T follicular helper cell (primary cell): ENCODE measurements at regions not wholly inside any gene's neighbourhood (a gene's known extent, or its start where the extent isn't known, plus 50 kb on each side); places are given as distances from the start of the nearest gene placed in this dataset.
"Not testable (repeated sequence)": the region's sequence is repeated elsewhere in the genome, so short reads cannot be mapped to it uniquely, and the experiment has no call there.

Source experiments
- DNase-seq: peaks from one replicate; pipeline ENCODE4 v3.0.0-alpha.2; 2020; ENCODE audit warnings: low read depth

GRCh38 chr16:29108625-29109169, 123.8 kb downstream of the LAT start:
- not testable (repeated sequence) for DNase-seq

- no peak for DNase-seq
Observed at GRCh38 chr16:29107299-29107698, 122.4 kb downstream of the LAT start.

- DNase-seq, result not testable (repeated sequence)
Observed at GRCh38 chr16:29106259-29106908, 121.5 kb downstream of the LAT start.

GRCh38 chr16:29104600-29104999, 119.7 kb downstream of the LAT start:
- DNase-seq, result not testable (repeated sequence)

- not testable (repeated sequence) for DNase-seq
Observed at GRCh38 chr16:29097965-29098364, 113.1 kb downstream of the LAT start.

GRCh38 chr16:29094729-29095624, 110.1 kb downstream of the LAT start:
- DNase-seq, result not testable (repeated sequence)

- DNase-seq, result not testable (repeated sequence)
Observed at GRCh38 chr16:29094325-29094724, 109.5 kb downstream of the LAT start.

- DNase-seq, result not testable (repeated sequence)
Observed at GRCh38 chr16:29089679-29090078, 104.8 kb downstream of the LAT start.

GRCh38 chr16:29087673-29088072, 102.8 kb downstream of the LAT start:
- DNase-seq, result not testable (repeated sequence)

GRCh38 chr16:29081829-29082639, 97.2 kb downstream of the LAT start:
- DNase-seq, result peak; percentile 31

- not testable (repeated sequence) for DNase-seq
Observed at GRCh38 chr16:29074554-29075402, 89.9 kb downstream of the LAT start.

GRCh38 chr16:29062235-29062634, 77.4 kb downstream of the LAT start:
- not testable (repeated sequence) for DNase-seq

- not testable (repeated sequence) for DNase-seq
Observed at GRCh38 chr16:29061467-29061921, 76.6 kb downstream of the LAT start.

- DNase-seq, result not testable (repeated sequence)
Observed at GRCh38 chr16:29060022-29060810, 75.4 kb downstream of the LAT start.

- DNase-seq, result not testable (repeated sequence)
Observed at GRCh38 chr16:29059575-29059974, 74.7 kb downstream of the LAT start.
